Vagina (tissue), 2 donors: ENCODE measurements at regions not wholly inside any gene's neighbourhood (a gene's known extent, or its start where the extent isn't known, plus 50 kb on each side); places are given as distances from the start of the nearest gene placed in this dataset.

Source experiments
- DNase-seq, 2 donors: peaks; one replicate each; pipeline ENCODE4 v3.0.0-alpha.2; 2017; ENCODE audit errors: extremely low spot score in 2 of 2
- H3K27ac ChIP-seq: fragments of 200-600 bp; sonication (generic); one replicate; pipeline ENCODE4 v1.5.1; 2019
- H3K27me3 ChIP-seq: fragments of 200-600 bp; sonication (generic); one replicate; pipeline ENCODE4 v1.5.1; 2019
- H3K36me3 ChIP-seq, 2 donors: fragments of 200-600 bp; sonication (generic); one replicate each; pipeline ENCODE4 v1.5.1; 2017 to 2019
- H3K4me1 ChIP-seq: fragments of 200-600 bp; sonication (generic); one replicate; pipeline ENCODE4 v1.5.1; 2019
- H3K4me3 ChIP-seq, 2 donors: fragments of 200-600 bp; sonication (generic); 1 replicate in 1 of 2; 2 replicates in 1 of 2; pipeline ENCODE4 v1.5.1; 2016 to 2019
- H3K9me3 ChIP-seq: fragments of 200-600 bp; sonication (generic); one replicate; pipeline ENCODE4 v1.5.1; 2019
- CTCF ChIP-seq, 3 experiments: fragments of 450-650 bp in 2 of 3; fragments of 200-600 bp in 1 of 3; sonication (generic) in 1 of 3; IDR thresholded peaks; one replicate each; pipeline ENCODE4 v1.5.1; 2017 to 2019; ENCODE audit warnings: antibody characterized with exemption in 3 of 3, mild to moderate bottlenecking in 2 of 3, moderate library complexity in 2 of 3
- POLR2A ChIP-seq, 2 donors: fragments of 450-650 bp; IDR thresholded peaks; one replicate each; pipeline ENCODE4 v1.6.1; 2017; ENCODE audit warnings: antibody characterized with exemption in 2 of 2, mild to moderate bottlenecking in 2 of 2, moderate library complexity in 2 of 2
- POLR2AphosphoS5 ChIP-seq, 2 donors: sonication (generic); formaldehyde crosslinking; IDR thresholded peaks; one replicate each; pipeline ENCODE4 v1.9.0; 2017; ENCODE audit warnings: antibody characterized with exemption in 2 of 2, mild to moderate bottlenecking in 2 of 2, low read depth in 1 of 2; ENCODE audit not compliant: insufficient read depth in 1 of 2
- intact Hi-C: fragments of 100-400 bp; cut with DNase I; formaldehyde crosslinking; loops from one replicate; pipeline ENCODE4 v1.15.1; 2023

GRCh38 chr4:92199135-92199534 lies 104.6 kb upstream of the GRID2 start:
- intact Hi-C loops, result no loop called here
- Histone ChIP-seq H3K27me3 (no peaks in the 10 kb centered on the region), H3K36me3 (no peaks in the 10 kb centered on the region), H3K4me3 (no peak overlapping the region), H3K4me1 (no peaks in the 10 kb centered on the region), H3K27ac (no peak overlapping the region), H3K9me3 (no peaks in the 10 kb centered on the region)
- DNase-seq, result no peak
- TF ChIP-seq CTCF (IDR thresholded peaks at IDR 0.05) (no peak), POLR2AphosphoS5 (IDR thresholded peaks at IDR 0.05; ENCODE audit: insufficient read depth in 1 of 2, low read depth in 1 of 2) (no peak), POLR2A (IDR thresholded peaks at IDR 0.05) (no peak)

- intact Hi-C loops, result no loop called here
- no peak overlapping the region for H3K4me3 ChIP-seq
Measured at GRCh38 chr4:92210906-92211305, 92.9 kb upstream of the GRID2 start.

GRCh38 chr4:92215476-92215875 lies 88.3 kb upstream of the GRID2 start:
- no peaks in the 10 kb centered on the region for H3K4me1 ChIP-seq

More at GRCh38 chr4:92210906-92211305, 92.9 kb upstream of the GRID2 start:
- H3K27ac ChIP-seq, result no peak overlapping the region
- no peak for DNase-seq
- no peaks in the 10 kb centered on the region for H3K36me3 ChIP-seq
- no peaks in the 10 kb centered on the region for H3K4me1 ChIP-seq
- no peak for TF ChIP-seq POLR2A (IDR thresholded peaks at IDR 0.05)
- TF ChIP-seq CTCF (IDR thresholded peaks at IDR 0.05), result no peak
- TF ChIP-seq POLR2AphosphoS5 (IDR thresholded peaks at IDR 0.05; ENCODE audit: insufficient read depth in 1 of 2, low read depth in 1 of 2), result no peak
- H3K27me3 ChIP-seq, result no peaks in the 10 kb centered on the region
- H3K9me3 ChIP-seq, result no peaks in the 10 kb centered on the region

GRCh38 chr4:92231511-92231910 lies 72.3 kb upstream of the GRID2 start:
- Histone ChIP-seq H3K9me3 (no peaks in the 10 kb centered on the region), H3K4me1 (no peaks in the 10 kb centered on the region), H3K4me3 (no peak overlapping the region), H3K27ac (no peak overlapping the region), H3K36me3 (no peaks in the 10 kb centered on the region), H3K27me3 (no peaks in the 10 kb centered on the region)
- no peak for DNase-seq
- intact Hi-C loops, result no loop called here
- TF ChIP-seq POLR2AphosphoS5 (IDR thresholded peaks at IDR 0.05; ENCODE audit: insufficient read depth in 1 of 2, low read depth in 1 of 2), result no peak
- no peak for TF ChIP-seq POLR2A (IDR thresholded peaks at IDR 0.05)
- no peak for TF ChIP-seq CTCF (IDR thresholded peaks at IDR 0.05)

More at GRCh38 chr4:92215476-92215875, 88.3 kb upstream of the GRID2 start:
- Histone ChIP-seq H3K27ac (no peak overlapping the region), H3K36me3 (no peaks in the 10 kb centered on the region), H3K27me3 (no peaks in the 10 kb centered on the region), H3K4me3 (no peak overlapping the region), H3K9me3 (no peaks in the 10 kb centered on the region)
- intact Hi-C loops, result no loop called here
- TF ChIP-seq POLR2AphosphoS5 (IDR thresholded peaks at IDR 0.05; ENCODE audit: insufficient read depth in 1 of 2, low read depth in 1 of 2) (no peak), POLR2A (IDR thresholded peaks at IDR 0.05) (no peak), CTCF (IDR thresholded peaks at IDR 0.05) (no peak)
- DNase-seq, result no peak

- H3K36me3 ChIP-seq, result no peaks in the 10 kb centered on the region
- intact Hi-C loops, result no loop called here
- no peak overlapping the region for H3K4me3 ChIP-seq
- H3K4me1 ChIP-seq, result no peaks in the 10 kb centered on the region
- TF ChIP-seq CTCF (IDR thresholded peaks at IDR 0.05) (no peak), POLR2AphosphoS5 (IDR thresholded peaks at IDR 0.05; ENCODE audit: insufficient read depth in 1 of 2, low read depth in 1 of 2) (no peak), POLR2A (IDR thresholded peaks at IDR 0.05) (no peak)
- no peaks in the 10 kb centered on the region for H3K27me3 ChIP-seq
- H3K9me3 ChIP-seq, result no peaks in the 10 kb centered on the region
- no peak for DNase-seq
- no peak overlapping the region for H3K27ac ChIP-seq
Measured at GRCh38 chr4:92232566-92232965, 71.2 kb upstream of the GRID2 start.
